Hematopoietic multipotent progenitor cell treated with erythropoietin and hydrocortisone succinate and interleukin-3 and kit ligand, for 4 days (in vitro differentiated cells): ENCODE measurements at regions not wholly inside any gene's neighbourhood (a gene's known extent, or its start where the extent isn't known, plus 50 kb on each side); places are given as distances from the start of the nearest gene placed in this dataset.
"Not testable (repeated sequence)": the region's sequence is repeated elsewhere in the genome, so short reads cannot be mapped to it uniquely, and the experiment has no call there.

Experiments
- DNase-seq: peaks from one replicate; pipeline ENCODE4 v3.0.0-alpha.2; 2015

DNA sequence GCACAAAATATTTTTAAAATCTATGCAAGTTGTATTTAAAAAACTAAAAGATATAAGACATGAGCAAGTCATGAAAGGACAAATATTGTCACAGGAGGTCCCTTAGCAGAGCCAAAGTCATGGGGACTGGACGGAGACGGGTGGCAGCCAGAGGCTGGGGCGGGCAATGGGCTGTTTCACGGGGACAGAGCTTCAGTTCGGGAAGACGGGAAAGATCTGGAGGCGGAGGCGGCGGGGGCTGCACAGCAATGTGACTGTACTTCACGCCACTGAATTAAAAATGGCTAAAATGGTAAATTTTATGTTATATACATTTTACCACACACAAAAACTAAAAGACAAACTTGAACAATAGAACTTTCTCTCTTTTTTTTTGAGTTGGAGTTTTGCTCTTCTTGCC, 60.0 kb upstream of the METRNL start:
- no peak for DNase-seq

DNA sequence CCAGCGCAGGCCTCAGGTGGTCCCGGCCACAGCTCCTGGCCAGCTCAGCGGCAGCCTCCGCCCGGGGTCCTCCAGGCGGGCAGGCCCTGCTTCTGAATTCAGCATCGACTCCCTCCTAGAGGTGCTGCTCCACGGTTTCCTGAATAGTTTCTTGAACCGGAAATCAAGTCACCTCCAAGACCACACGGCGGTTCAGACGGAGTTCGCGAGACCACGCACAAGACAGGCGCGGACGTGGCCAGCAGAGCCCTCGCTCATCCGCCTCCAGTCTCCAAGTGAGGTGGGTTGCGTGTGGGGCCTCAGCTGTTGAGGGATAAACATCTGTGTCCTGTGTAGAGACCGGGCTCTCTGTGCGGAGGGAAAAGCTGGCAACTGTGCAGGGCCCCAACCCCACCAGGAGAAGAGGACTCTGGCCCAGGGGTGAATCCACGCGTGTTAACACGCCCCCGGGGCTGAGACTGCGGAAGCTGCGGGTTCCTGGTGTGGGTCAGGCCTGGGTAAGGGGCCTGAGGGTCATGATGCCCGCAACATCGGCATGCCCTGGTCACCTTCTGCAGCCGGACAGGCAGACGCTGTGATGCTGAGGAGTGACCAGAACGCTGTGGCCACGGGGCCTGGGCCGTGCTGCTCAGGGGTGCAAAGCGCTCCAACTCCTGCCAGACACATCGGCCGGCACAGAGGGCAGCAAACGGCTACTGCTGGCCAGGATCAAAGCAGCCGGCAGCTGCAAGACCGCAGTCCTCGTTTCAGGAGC, 55.0 kb upstream of the METRNL start:
- DNase-seq, result peak; percentile 37

DNA sequence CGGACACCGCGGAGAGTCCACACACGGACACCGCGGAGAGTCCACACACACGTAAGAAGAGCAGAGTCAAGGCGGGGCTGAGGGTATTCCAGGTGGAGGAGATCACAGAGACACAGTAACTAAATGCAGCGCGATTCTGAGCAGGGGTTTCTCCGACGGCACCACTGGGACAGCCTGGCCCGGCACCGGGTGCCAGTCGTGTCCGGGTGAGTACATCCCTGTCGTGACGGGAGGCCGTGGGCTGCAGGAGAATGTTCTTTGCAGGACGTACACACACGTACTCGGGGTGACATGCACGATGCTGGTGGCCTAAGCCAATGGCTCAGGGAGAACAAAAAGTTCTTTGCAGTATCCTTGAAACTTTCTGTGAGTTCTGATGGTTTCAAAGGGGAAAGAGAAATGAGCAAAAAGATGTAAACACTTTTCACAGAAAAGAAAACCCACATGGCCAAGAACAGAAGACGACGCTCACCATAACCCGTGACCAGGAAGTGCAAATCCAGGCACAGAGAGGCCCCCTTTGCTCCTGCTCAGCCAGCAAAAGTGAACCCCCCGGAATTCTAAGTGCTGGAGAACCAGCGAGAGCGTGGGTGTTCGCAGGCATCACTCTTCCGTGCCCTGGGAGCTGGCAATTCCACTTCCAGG, 53.7 kb upstream of the METRNL start:
- no peak for DNase-seq

DNA sequence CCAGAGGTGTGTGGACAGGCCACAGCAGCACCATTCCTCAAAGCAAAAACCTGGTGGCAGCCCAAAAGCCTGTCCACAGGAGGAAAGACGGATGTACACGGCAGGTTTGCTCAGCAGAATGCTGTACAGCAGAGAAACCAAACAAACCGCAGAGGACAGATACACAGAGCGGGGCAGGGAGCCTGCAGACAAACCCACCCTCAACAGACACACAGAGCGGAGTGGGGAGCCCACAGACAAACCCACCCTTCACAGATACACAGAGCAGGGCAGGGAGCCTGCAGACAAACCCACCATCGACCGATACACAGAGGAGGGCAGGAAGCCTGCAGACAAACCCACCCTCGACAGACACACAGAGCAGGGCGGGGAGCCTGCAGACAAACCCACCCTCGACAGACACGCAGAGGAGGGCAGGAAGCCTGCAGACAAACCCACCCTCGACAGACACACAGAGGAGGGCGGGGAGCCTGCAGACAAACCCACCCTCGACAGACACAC, 53.0 kb upstream of the METRNL start:
- DNase-seq, result peak; percentile 29

- not testable (repeated sequence) for DNase-seq
Measured at GRCh38 chr17:83026921-83027320, 52.5 kb upstream of the METRNL start.

DNA sequence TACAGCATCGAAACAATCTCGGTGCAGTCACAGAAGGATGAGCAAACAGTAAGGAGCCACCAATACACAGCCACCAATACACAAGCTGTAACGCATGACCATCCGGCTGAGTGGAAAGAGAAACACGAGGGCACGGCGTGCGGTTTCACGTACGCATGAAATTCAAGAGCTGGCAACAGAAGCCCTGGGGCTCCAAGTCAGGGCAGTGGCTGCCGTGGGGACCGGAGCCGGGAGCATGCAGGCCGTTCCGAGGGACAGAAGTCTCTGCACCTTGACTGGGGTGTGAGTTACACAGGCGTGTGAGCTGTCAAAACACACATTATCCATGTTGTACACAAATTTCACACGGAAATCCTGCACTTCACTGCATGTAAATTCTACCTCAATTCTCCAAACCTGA, 50.6 kb upstream of the METRNL start:
- no peak for DNase-seq

DNA sequence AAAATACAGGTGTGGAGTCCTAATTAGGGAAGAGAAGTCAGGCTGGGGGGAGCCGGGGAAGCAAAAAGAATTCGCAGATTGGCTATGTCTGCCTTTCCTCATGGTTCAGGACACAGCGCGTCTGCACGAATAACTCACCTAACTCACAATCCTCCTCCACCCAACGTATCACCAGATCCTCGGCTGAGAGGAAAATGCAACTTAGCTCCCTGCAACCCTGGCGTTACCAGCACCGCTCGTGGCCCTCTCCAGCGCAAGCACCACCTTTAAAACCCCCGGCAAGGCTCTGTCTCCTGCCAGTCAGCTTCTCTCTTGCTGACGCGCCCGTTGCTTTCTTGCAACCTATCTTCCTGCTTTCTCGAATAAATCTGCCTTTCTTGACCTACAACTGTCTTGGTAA, 49.8 kb upstream of the METRNL start:
- no peak for DNase-seq
